NCI-H748 (cell line): ENCODE measurements at regions not wholly inside any gene's neighbourhood (a gene's known extent, or its start where the extent isn't known, plus 50 kb on each side); places are given as distances from the start of the nearest gene placed in this dataset.
A peak's percentile ranks its signal among the peaks of the same experiment; 100 is the strongest.

Experiments used
- DNase-seq: peaks from one replicate; lab custom pipeline; 2025; ENCODE audit not compliant: unreplicated experiment; lab: John Stamatoyannopoulos, UW

DNA sequence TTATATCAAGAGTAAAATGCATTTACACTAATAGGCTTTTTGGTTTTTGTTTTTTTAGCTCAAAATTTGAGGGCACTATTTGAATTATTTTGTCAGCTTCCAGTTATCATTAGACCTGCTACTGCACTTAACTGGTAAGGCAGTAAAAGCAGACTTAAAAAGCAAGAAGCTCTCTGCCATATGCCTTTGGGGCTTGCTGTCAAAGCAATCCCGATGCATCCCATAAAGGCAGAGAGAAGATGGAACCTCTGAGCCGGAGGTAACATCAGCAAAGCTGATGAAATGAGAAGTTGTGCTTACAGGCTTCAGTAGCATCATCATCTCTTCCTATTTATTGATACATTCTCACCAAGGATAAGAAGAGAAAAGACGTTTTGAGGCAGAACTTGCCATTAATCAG is 1414.3 kb upstream of the CDH6 start:
- DNase-seq = no peak

DNA sequence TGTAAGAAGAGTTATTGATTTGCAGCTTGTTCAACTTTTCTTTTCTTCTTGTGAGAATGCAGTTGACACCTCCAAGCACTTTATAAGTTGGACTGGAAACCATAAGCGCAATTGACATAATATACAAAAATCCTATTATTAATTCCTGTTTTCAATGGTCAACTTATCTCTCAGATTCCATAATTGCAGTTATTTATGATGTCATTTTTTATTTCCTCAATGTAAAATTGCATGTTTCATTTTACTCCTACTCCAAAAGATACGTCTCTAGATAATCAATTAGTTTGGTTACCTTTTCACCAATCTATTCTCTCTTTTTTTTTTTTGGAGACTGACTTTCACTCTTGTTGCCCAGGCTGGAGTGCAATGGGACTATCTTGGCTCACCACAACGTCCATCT is 1416.1 kb upstream of the CDH6 start:
- no peak for DNase-seq

DNA sequence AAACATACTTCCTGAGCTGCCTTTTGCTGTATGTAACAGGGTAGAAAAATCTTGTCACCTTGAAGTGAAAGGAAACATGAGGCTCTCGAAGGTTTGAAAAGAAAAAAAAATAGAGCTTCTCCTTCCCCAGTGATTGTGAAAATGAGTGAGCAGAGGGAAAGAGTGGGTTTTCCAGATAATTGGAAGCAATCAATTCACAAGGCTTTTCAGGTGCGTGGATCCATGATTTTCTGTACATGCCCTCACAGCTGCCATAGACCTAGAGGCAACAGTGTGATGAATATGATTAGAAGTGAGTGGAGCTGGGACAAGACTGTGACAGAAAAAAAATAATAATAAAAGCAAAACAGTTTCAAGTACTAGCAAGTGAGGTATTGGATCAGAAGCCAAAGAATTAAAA is 1422.5 kb upstream of the CDH6 start:
- no peak for DNase-seq

DNA sequence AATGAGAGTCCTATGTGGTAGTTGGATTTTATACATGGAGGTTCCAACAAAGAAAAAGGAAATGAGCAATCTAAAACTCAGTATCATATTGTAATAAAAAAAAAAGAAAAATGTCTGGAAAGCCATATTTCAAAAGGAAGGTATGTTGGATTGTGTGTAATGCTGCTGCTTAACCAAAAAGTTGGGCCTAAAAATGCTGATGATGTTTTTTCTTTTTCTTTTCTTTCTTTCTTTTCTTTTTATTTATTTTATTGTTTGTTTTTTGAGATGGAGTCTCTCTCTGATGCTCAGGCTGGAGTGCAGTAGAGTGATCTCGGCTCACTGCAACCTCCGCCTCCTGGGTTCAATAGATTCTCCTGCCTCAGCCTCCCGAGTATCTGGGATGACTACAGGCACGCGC is 1424.0 kb upstream of the CDH6 start:
- DNase-seq = no peak

DNA sequence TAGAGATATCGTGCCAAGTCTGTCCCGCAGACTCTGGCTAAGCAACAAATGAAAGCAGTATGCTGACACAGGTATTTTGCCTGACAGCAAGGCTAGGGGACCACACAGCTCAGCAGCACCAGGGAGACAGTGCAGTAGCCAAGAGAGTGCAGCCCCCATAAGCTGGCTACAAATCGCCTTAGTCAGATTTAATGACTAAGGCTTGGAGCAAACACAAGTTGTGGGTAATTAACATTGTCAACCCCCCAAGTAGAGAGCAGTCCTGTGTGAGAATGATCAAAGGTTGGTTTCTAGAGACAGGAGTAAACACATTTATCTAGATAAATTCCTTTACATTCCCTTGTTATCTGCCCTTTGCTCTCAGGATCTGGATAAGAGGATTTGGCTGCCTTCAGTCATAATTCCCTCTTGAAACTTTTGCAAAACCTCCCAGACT is 1434.5 kb upstream of the CDH6 start:
- peak; percentile 40 for DNase-seq

DNA sequence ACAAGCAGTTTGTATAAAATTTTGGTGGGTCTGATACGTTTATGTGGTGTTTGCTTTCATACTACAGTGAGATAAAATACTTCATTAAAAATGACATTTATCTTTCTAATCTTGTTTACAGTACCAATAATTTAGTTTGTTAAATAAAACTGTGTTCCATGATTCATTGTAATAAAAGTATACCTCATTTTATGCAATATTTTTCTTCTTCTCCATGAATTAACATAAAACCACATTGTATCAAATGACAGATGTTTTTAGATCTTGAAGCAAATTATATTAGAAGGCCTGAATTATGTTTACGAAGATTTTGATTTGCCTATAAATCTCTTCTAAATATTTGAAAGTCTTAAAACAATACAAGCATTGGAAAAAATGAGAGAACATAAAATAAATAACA is 1443.0 kb upstream of the CDH6 start:
- DNase-seq = no peak

DNA sequence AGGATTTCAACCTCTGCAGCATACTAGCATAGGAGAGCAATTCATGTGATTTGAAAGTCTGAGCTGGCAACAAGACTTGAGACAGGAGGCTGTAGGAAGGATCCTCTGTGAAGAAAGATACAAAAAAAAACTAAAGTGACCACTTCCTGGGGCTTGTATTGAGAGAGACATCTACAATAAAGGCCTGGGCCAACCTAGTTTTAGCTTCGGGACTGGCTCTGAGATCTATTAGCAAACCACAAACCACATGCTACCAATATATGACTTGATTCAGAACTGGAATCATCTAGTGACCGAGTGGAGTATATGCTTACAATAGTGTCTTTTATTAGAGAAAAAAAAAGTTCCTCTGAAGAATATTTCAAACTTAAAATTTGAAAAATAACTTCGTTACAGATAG is 1448.9 kb upstream of the CDH6 start:
- no peak for DNase-seq

DNA sequence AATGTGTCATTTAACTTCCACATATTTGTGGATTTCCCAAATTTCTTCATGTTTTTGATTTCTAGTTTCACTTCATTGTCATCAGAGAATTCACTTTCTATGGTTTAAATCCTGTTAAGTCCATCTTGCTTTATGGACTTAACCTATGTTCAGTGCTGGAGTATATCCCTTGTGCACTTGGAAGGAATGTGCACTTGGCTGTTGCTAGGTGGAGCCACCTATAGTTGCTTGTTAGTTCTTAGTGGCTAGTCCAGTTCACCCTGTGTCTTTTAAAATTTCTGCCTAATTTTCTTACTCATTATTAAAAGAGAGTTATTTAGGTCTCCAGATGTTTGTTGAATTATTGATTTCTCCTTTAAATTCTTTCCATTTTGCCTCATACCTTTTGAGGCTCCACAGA is 1472.5 kb upstream of the CDH6 start:
- peak; percentile 38 for DNase-seq

DNA sequence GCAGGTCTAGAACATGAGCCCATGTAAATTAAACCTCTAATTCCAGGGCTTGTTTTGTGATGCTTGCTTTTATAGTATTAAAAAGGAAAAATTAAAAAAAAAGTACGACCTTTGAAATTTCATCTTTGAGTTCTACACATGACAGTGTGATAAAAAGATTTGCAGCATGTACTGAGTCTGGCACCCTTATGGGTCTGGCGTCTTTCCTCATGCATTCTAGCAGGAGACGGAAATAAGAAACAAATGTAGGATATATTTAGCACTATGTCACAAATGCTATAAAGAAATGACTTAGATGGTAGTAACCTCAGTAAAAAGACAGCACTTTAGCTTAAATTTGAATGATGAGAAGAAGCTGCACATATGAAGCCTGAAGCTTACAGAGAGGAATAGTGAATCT is 1474.3 kb upstream of the CDH6 start:
- DNase-seq = no peak

DNA sequence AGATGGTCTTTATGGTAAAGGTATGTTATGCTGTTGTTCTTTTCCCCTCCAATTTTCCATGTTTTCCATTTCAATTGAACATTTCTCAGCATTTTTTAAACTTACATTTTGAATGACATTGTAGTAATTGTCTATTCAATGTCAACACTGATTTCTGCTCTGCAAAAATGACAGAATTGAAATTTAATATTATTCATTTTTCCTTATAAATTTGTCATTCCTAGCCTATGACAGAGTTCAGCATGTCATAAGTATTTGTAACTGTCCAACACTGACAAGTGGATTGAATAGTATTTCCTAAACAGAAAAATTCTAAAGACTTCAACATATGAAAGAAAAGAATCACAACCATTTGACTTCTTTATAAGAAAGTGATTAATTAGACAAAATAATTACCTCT is 1478.3 kb upstream of the CDH6 start:
- no peak for DNase-seq

DNA sequence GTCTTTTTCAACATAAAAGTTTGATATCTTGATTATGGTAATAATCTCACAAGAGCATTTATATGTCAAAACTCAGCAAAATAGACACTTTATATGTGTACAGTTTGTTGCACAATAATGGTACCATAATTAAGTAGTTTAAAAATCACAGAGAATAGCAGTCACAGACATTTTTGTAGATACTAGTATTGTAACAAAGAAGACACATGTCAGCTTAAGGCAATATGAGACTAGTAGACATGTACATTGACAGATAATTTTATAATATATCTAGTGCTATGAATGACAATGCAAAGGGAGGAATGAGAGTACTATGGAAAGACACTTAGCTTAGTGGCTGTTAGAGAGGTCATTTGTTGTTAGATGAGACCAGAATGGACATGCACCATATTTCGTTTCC is 1490.6 kb upstream of the CDH6 start:
- DNase-seq = no peak

DNA sequence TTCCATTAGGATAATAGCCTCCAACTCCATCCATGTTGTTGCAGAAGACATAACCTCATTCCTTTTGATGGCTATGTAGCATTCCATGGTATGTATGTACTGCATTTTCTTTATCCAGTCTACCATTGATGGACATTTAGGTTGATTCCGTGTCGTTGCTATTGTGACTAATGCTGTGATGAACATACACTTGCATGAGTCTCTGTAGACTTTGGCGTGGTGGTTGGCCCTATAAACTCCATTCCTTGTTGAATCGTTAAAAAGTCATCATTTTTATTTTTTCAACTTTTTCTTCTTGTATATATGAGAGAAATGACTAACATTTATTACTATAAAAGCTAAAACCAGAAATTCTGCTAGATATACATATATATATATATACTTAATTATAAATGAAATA is 1491.9 kb upstream of the CDH6 start:
- no peak for DNase-seq

DNA sequence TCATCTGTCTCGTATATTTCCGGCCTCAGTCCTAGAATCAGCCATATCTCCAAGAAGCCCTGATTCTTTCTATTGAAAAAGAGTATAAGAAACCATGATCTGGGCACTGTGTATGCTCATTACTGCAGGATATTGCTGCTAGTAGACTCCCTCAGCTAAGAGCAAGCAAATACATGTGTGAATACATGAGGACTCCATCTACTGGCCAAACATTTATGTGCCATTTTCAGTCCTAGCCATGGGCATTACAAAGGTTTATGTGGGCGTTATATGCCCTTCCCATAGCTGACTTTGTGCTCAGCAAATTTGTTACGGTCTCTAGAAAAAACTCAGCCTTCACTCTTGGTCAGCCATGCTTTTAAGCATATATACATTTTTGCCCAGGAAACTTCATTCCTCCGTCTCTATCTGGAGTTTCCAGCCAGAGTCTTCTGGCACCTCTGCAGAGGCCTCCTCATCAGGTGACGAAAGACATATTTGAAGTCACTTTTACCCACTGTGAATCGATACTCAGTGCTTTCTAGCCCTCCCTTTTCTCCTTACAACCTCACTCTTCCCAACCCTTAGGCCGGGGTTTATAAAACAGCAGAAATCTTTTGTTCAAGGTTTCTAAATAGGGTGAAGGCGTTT is 1495.6 kb upstream of the CDH6 start:
- peak; percentile 86 for DNase-seq

DNA sequence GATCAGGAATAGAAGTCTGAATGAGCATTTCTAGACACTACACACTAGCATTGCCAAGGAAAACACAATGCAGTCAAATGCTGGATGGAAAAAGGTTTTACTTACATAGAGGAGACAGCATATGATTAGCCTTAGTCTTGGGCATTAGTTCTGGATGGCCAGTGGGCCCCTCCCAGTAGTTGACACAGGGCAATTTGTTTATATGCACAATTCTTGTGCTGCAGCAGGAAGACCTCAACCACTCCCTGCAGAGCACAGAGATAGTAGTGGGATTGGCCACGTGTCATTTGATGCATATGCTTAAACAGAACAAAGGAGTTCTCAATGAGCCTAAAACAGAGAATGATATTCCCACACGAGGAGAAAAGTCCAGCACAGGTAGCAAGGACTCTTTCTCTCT is 1496.2 kb upstream of the CDH6 start:
- DNase-seq = peak; percentile 48

DNA sequence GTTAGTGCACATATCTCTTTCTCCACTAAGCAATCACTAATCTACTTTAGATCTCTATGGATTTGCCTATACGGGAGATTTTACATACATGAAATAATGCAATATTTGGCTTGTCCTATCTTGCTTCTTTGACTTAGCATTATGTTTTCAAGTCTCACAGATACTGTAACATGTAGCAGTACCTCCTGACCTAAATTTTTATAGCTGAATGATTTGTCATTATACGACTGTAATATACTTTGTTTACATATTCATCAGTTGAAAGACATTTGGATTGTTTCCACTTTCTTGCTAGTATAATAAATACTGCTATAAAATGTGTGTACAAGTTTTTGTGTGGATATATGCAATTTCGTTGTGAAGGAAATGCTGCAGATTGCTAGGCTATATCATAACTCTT is 1520.8 kb upstream of the CDH6 start:
- no peak for DNase-seq

DNA sequence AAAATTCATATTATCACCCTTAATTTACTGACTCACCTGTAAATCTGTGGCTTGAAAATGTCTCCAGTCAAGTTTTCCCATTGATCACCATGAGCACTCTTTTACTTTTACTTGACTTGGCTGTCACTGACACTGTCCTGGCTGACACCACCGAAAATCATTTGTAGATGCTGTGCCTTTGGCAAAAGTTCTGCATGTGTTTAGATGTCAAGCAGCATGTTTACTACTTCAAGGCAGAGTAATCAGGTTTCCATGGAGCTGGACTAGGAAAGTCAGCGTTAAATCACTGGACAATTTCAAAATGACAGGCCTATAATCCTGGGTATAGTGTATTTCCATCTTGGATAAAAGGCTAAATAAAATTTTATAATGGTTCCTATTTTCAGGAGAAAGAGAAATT is 1530.6 kb upstream of the CDH6 start:
- DNase-seq = no peak

DNA sequence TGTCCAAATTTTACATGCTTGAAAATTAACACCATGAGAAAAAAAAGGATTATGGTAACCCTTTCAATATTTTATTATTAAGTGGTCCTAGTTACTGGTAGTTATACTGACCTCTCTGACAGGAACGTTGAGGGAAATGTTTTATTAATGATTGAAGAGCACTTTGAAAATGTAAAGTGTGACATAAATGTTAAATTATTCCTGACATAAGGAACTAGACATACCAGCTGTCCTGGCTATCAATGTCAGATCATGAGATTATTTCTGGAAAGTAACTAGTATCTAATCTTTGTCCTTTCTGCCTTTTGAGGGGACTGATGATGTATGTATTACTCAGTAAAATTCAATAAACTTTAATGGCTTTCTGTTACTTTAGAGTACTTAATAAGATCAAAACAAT is 1538.5 kb upstream of the CDH6 start:
- DNase-seq = no peak

DNA sequence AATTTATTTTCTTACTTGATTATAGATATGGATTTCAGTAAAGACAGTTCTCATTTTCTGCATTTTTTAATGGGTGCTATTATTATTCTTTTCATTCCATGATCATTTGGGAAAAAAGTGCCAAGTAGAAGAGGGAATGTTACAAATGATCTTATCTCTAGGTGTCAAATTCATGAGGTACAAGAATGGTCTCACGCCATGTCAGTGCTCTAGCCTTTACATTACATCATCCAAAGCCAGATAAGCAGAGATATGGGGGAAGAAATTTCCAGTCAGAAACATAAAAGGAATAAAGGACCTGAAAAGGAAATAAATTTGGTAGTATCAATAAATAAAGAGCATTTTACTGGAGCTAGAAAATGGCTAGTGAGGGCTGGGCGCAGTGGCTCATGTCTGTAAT is 1544.2 kb upstream of the CDH6 start:
- no peak for DNase-seq

DNA sequence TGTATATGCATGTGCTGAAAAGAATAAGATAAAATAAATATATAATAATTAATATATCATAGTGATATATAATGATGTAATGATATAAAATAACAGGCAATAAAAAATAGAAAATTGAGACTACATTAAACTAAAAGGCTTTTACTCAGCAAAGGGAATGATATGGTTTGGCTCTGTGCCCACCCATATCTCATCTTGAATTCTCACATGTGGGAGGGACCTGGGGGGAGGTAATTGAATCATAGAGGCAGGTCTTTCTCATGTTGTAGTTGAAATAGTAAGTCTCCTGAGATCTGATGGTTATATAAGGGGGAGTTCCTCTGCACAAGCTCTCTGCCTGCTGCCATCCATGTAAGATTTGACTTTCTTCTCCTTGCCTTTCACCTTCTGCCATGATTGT is 1550.9 kb upstream of the CDH6 start:
- no peak for DNase-seq

DNA sequence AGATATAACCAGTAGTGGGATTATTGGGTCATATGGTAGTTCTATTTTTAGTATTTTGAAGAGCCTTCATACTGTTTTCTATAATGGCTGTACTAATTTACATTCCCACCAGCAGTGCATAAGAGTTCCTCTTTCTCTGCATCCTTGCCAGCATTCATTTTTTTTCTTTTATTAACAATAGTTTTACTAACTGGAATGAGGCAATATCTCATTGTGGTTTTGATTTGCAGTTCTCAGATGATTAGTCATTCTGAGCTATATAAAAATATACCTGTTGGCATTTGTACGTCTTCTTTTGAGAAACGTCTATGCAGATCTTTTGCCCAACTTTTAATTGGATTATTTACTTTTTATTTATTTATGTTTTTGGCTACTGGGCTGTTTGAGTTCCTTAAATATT is 1579.3 kb upstream of the CDH6 start:
- no peak for DNase-seq

DNA sequence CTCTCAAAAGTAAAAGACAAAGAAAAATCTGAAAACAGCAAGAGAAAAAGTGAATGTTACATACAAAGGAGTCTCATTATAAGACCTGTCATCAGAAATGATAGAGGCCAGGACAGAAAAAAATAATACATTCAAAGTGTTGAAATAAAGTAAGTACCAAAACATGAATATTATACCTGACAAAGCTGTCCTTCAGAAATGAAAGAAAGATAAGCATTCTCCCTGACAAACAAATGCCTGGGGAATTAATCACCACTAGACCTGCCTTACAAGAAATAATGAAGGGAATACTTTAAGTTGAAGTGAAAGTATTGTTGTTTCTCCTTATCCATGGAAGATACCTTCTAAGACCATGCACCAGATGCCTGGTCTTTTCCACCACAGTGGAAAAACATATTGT is 1605.2 kb upstream of the CDH6 start:
- no peak for DNase-seq

DNA sequence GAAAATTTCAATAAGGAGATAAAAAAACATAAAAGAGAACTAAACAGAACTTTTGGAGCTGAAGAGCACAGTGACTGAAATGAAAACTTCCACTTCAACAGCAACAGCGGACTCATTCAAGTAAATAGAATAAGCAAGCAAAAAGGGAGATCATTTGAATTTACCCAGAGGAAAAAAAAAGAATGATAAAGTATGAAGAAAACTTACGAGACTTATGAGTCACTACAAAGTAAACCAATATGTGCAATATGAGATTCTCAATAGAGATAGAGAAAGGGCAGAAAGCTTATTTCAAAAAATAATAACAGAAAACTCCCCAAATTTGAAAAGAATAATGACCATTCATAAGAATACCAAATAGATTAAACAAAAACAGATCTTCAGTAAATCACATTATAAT is 1605.7 kb upstream of the CDH6 start:
- DNase-seq = no peak

DNA sequence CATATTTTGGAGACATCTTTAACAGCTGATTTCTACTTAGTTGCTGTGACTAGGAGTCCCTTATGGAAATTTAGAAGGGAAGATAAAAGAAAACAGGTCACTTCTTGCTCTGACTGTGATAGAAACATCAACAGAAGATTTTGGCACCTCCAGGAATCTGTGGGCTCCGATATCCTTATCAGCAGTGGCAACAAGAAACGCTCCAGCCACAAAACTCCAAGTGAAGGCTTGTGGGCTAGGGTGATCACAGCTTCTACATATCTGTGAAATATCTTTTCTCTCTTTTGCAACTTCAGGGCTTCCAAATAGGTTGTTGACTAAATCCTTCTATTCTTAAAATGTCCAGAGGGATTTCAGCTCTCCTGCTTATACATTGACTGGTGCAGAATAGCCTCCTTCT is 1625.5 kb upstream of the CDH6 start:
- no peak for DNase-seq

DNA sequence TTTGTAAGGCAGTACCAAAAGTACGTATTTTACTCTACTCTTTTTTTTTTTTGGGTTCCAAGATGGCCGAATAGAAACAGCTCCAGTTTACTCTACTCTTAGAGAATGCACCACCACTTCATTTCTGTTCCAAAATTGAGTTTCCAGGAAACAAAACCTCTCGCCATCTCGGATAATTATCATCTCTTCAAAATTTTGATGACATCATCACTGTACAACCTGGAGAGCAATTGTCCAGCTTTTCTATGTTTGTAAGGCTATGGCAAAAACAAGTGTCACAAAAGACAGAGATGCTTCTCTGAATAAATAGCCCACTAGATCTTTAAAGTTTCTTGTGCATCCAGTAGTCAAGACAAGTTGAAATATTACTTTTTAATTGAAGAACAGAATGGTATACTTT is 1631.9 kb upstream of the CDH6 start:
- DNase-seq = peak; percentile 71
